ENCODE measurements at regions not wholly inside any gene's neighbourhood (a gene's known extent, or its start where the extent isn't known, plus 50 kb on each side); places are given as distances from the start of the nearest gene placed in this dataset.

- in situ Hi-C loops (cut with HindIII; ENCODE audit: low sequenced_read_pairs): no loop called here
- H3K4me3 ChIP-seq (ENCODE audit: low read depth, low read length): no peak overlapping the region
- no peak for TF ChIP-seq CTCF (IDR thresholded peaks at IDR 0.05; ENCODE audit: low read depth, low read length)
- DNase-seq (ENCODE audit: low read depth, low spot score): no peak
Measured at GRCh38 chr9:106298997-106299396, 564.0 kb upstream of the ZNF462 start.

GRCh38 chr9:106304401-106304920, 558.5 kb upstream of the ZNF462 start:
- TF ChIP-seq CTCF (IDR thresholded peaks at IDR 0.05; ENCODE audit: low read depth, low read length): no peak
- no peak for DNase-seq (ENCODE audit: low read depth, low spot score)
- H3K4me3 ChIP-seq (ENCODE audit: low read depth, low read length): no peak overlapping the region
- in situ Hi-C loops (cut with HindIII; ENCODE audit: low sequenced_read_pairs): no loop called here

- no peak overlapping the region for H3K4me3 ChIP-seq (ENCODE audit: low read depth, low read length)
- in situ Hi-C loops (cut with HindIII; ENCODE audit: low sequenced_read_pairs): no loop called here
- TF ChIP-seq CTCF (IDR thresholded peaks at IDR 0.05; ENCODE audit: low read depth, low read length): no peak
- no peak for DNase-seq (ENCODE audit: low read depth, low spot score)
Measured at GRCh38 chr9:106305428-106306133, 557.4 kb upstream of the ZNF462 start.

GRCh38 chr9:106307670-106308069, 555.3 kb upstream of the ZNF462 start:
- in situ Hi-C loops (cut with HindIII; ENCODE audit: low sequenced_read_pairs): no loop called here
- no peak for TF ChIP-seq CTCF (IDR thresholded peaks at IDR 0.05; ENCODE audit: low read depth, low read length)
- no peak overlapping the region for H3K4me3 ChIP-seq (ENCODE audit: low read depth, low read length)
- no peak for DNase-seq (ENCODE audit: low read depth, low spot score)

- no peak overlapping the region for H3K4me3 ChIP-seq (ENCODE audit: low read depth, low read length)
- no peak for TF ChIP-seq CTCF (IDR thresholded peaks at IDR 0.05; ENCODE audit: low read depth, low read length)
- no peak for DNase-seq (ENCODE audit: low read depth, low spot score)
- in situ Hi-C loops (cut with HindIII; ENCODE audit: low sequenced_read_pairs): no loop called here
Measured at GRCh38 chr9:106309925-106310324, 553.0 kb upstream of the ZNF462 start.

- DNase-seq (ENCODE audit: low read depth, low spot score): no peak
- TF ChIP-seq CTCF (IDR thresholded peaks at IDR 0.05; ENCODE audit: low read depth, low read length): no peak
- no peak overlapping the region for H3K4me3 ChIP-seq (ENCODE audit: low read depth, low read length)
- in situ Hi-C loops (cut with HindIII; ENCODE audit: low sequenced_read_pairs): no loop called here
Measured at GRCh38 chr9:106310782-106311181, 552.2 kb upstream of the ZNF462 start.

All from astrocyte of the spinal cord (primary cell).